Lung microvascular endothelial cell (primary cell): ENCODE measurements at regions not wholly inside any gene's neighbourhood (a gene's known extent, or its start where the extent isn't known, plus 50 kb on each side); places are given as distances from the start of the nearest gene placed in this dataset.
"Not testable (repeated sequence)": the region's sequence is repeated elsewhere in the genome, so short reads cannot be mapped to it uniquely, and the experiment has no call there.

Source experiments
- DNase-seq, 2 donors: peaks; one replicate each; pipeline versions ENCODE4 v3.0.0 to v3.0.0-alpha.2; 2010; ENCODE audit warnings: low read depth in 2 of 2

- DNase-seq: no peak
These were observed 147.4 kb downstream of the SEC14L1 start for GRCh38 chr17:77288115-77288619.

- not testable (repeated sequence) for DNase-seq
These were observed 150.2 kb downstream of the SEC14L1 start for GRCh38 chr17:77290759-77291558.

- no peak for DNase-seq
These were observed 151.0 kb downstream of the SEC14L1 start for GRCh38 chr17:77291591-77292386.

DNA sequence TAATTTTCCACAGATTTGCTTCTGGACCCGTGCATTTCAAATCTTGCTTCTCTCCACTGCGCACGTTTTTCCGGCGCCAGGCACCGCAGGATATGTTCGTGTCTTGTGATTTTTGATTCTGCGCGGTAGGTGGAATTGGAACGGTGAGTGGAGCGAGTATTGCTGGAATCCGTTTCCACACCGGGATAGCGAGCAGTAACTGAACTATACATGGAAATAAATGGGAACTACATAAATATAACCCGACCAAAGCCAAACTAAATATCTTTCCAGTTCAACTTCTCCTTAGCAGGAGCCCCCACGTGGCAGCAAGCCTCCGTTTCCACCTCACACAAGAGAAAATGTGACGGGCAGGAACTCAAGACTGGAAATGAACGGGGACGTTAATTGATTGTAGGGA lies 154.0 kb downstream of the SEC14L1 start:
- peak in 1 of 2 donors; percentile 65 for DNase-seq

DNA sequence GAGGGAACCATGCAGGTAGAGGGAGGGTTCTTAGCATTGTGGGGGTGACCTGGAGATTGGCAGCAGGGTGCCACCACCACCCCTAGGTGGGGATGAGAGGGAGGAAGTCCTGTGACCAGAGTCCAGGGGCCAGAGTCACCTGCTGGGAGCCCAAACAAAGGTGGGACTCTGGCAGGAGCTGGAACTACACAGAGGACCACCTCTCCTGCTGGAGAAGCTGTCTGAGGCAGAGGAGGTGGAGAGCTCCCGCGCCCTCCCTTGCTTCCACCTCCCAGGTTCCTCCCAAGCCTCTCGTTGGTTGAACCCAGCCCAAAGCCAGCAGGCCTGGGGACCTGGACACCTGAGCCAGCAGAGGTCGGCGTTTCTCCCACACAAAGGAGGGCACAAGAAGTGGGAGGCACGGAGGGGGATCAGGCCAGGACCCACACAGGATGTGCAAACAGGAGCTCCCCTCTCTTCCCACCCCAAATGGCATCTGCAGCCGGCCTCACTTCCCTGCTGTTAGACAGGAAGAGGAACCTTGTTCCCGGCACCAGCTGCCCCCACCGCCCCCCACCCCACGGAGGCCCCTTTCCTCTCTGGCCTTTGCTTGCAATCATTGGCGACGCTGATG lies 154.6 kb downstream of the SEC14L1 start:
- no peak for DNase-seq

DNA sequence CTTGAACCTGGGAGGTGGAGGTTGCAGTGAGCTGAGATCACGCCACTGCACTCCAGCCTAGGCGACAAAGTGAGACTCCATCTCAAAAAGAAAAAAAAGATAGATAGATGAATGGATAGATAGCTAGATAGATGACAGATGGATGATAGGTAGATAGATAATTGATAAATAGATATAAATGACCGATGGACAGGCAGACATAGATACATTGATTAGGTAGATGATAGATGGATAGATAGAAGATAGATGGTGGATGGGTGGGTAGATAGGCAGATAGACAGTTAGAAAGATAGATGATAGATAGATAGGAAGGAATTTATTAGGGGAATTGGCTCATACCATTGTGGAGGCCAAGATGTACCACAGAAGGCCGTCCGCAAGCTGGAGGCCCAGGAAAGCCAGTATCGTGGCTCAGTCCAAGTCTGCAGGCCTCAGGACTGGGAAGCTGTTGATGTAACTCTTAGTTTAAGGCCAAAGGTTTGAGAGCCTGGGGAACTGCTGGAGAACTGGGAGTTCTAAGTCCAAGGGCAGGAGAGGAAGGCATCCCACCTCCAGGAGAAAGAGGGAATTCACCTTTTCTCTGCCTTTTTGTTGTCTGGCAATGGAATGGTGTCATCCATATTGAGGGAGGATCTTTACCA lies 156.1 kb downstream of the SEC14L1 start:
- DNase-seq: no peak

DNA sequence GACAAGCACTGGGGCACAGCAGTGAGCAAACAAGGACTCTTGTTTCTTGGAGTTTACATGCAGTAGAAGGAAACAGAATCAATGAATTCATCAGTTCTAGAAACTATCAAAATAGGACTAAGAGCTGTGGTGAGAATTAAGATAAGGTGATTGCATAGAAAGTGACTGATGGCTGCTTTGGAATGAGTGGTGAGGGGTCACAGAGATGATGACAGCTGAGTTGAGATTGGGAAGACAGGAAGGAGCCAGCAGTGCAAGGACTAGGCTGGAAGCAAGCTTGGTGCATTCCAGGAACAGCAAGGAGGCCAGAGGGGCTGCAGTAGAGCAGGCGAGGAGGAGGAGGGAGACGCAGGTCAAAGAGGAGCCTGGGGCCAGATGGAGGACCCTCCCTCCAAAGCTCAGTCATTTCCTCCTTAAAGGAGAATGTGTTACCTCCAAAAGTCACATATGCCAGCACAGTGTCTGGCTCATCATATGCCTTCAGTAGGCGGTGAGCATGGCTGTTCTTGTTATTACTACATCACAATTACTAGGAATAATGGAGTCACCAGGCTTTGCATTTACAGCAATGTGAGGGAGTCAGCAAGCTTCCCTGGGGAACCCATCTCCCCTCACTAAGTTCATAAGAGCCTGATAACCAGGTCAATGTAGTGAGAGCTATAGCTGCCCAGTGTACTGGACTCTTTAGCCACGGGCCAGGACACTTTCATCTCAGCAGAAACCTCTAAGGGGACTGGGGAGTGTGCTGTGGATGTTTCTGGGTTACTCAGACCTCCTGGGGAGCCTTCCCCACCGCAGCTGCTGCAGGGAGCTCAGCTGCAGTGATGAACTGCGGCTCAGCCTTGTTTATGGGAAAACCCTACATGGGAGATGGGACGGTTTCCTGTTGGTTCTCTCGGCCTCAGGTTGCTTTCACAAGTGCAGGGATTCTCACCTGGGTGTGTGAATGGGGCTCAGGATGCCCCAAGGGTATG lies 157.2 kb downstream of the SEC14L1 start:
- DNase-seq: no peak

DNA sequence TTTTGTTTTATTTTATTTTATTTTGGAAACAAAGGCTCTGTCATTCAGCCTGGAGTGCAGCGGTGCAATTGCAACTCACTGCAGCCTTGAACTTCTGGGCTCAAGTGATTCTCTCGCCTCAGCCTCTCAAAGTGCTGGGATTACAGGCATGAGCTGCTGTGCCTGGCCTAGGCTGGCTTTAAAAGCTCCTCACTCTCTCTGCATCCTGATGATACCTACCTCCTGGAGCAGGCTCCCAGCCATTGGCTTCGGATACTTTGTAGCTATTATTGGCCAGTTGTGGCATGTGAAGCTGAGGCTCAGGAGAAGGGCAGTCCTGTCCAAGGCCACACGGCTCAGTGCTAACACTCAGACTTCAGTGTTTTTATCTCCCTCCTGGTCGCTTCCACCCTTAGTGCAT lies 158.0 kb downstream of the SEC14L1 start:
- no peak for DNase-seq

GRCh38 chr17:77299256-77300015 lies 158.7 kb downstream of the SEC14L1 start:
- DNase-seq: no peak

DNA sequence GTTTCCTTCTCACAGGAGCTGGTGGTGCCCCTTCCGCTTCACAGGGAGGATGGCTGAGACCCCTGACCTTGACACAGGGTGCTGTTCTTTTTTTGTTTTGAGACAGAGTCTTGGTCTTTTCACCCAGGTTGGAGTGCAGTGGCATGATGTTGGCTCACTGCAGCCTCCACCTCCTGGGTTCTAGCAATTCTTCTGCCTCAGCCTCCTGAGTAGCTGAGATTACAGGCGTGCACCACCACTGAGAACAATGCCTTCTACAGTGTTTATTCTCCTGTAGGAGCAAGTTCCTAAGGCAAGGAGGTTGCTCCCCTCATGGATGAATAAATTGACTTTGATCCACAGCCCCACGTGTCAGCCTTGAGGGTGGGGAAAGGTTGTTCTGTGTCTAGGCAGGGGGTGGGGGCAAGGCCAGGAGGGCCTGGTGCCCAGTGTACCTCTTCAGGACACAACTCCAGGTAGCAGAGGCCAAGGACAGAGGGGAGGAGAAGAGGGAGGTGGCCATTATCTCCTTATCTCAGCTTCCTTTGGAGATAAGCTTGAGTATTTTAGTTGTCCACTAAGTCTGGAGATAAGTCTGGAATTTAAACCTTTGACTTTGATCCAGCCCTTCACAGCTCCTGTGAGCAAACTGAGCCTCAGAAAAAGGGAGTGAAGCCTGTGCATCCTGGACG lies 159.4 kb downstream of the SEC14L1 start:
- no peak for DNase-seq

DNA sequence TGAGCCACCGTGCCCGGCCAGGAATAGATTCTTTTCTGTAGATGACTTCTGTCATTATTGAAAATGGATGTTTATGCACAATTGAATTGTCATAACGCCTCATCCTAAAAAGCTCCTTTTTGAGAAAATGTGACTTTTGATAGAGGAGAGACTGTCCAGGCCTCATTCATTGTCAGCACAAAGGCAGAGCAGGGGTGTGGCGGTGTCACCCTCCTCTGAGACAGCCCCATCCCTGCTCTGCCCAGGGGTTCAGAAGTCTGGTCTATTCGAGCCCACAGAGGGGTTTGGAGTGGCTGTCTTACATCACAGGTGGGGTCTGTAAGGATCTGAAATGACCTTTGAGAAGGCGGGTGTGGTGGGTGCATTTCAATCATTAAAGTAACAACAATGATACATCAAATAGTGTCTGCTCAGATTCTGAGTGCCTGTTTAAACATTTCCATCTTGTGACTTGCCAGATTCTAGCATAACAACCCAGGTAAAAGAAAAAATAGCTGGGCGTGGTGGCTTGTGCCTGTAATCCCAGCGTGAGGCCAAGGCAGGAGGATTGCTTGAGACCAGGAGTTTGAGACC lies 161.0 kb downstream of the SEC14L1 start:
- DNase-seq: no peak

GRCh38 chr17:77302682-77303081 lies 161.9 kb downstream of the SEC14L1 start:
- DNase-seq: no peak

- peak in 1 of 2 donors; percentile 54 for DNase-seq
These were observed 162.9 kb downstream of the SEC14L1 start for GRCh38 chr17:77303620-77304019.

DNA sequence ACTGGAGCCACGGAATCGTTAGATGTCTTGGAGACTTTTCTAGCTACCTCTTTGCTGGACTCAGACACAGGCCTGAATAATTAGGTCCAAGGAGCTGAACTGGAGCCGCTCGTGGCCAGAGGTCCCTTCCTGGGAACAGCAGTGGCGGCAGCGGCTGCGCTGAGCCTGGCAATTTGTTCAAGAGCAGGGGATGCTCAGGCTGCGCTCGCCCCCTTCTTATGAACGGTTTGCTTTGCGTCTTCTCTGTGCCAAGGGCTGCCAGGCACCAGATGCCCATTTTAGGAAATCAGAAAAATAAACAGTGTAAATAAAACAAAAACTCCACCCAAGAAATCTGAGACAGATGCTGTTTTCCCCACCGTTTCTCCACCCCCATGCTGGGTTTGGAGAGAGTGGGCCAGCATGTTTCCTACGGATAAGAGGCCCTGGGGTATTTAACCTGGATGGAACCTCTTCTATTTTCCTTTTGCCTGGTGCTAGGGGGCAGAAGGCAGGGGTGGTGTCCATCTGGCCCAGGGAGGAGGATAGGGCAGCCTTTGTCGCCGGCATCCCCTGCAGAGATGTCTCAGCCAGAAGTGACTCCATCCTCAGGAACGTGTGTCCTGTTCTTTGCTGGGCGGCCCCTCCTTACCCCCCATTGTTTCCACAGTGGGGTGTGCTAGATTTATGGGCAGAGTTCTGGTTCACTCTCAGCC lies 163.4 kb downstream of the SEC14L1 start:
- peak in 1 of 2 donors; percentile 27 for DNase-seq

DNA sequence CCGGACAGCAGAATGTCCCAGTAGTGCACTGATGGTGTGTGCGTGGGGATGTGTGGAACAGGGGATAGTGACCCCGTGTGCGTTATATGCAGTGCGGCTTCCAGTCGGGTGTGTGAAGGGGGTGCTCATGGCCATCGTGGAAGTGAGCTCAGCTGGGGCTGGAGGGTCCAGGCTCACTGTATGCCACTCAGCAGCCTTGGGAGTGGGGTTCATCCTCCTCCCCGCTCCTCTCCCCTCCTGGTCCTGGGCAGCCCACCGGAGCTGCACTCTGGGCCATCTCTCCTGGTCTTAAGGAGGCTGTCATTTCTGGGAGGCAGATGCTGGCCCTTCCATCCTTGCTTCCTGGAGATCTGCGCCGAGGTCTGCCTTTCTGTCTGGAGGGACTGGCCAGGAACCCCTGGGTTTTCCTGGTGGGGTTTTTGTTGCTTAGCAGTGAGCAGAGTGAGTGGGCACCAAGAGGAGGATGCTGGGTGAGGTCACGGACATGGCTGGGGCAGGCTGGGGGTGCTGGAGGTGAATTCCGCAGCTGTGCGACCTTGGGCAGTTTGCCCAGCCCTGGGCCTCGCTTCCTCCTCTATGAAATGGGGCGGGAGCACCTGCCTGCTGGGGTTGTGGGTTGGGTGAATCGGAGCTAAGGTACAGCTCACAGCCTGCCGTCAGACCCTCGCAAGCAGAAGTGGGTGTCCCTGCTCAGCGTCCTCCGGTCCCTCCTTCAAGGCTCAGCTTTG lies 164.1 kb downstream of the SEC14L1 start:
- DNase-seq: peak; percentile 55 to 57

- no peak for DNase-seq
These were observed 165.4 kb downstream of the SEC14L1 start for GRCh38 chr17:77306048-77306789.
